ENCODE measurements at regions not wholly inside any gene's neighbourhood (a gene's known extent, or its start where the extent isn't known, plus 50 kb on each side); places are given as distances from the start of the nearest gene placed in this dataset.

DNA sequence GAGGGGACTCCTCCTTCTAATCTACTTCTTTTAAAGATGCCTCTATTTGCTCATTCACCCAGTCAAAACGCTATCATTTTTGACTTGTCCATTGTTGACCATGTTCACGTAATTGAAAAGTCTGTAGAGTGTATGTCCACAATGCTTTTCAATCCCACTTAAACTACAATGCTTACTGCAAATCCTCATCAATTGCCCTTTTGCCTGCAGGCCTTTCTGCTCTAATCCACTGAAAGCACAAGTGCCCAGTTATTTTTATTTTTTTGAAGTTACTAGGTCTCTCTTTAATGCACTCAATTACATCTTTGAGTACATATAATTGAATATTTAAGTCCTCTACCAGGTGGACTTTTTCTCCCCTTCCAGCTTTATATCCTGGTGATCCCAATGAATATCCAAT is 437.4 kb downstream of the PDGFC start:
- Histone ChIP-seq H3K4me1 (no peaks in the 10 kb centered on the region), H3K4me2 (no peak overlapping the region), H3K9me3 (no peaks in the 10 kb centered on the region), H3K4me3 (no peak overlapping the region), H3K27ac (no peak overlapping the region)
- 38% methylated on average over 2 of the region's 2 CpGs for WGBS (ENCODE audit: missing lambda C conversion rate)
- TF ChIP-seq JUN (IDR thresholded peaks at IDR 0.05) = no peak
- TF ChIP-seq POLR2A (IDR thresholded peaks at IDR 0.05; ENCODE audit: low read length) = no peak
- no peak for TF ChIP-seq NFE2L2 (conservative IDR thresholded peaks at IDR 0.05; ENCODE audit: low read length)
- TF ChIP-seq RARB (CRISPR knock-in tag; IDR thresholded peaks at IDR 0.05) = no peak
- TF ChIP-seq FOSB (CRISPR knock-in tag; IDR thresholded peaks at IDR 0.05) = no peak
- no peak for TF ChIP-seq POLR2AphosphoS2 (conservative IDR thresholded peaks at IDR 0.05; ENCODE audit: low read length)
- TF ChIP-seq, protein P1, sequence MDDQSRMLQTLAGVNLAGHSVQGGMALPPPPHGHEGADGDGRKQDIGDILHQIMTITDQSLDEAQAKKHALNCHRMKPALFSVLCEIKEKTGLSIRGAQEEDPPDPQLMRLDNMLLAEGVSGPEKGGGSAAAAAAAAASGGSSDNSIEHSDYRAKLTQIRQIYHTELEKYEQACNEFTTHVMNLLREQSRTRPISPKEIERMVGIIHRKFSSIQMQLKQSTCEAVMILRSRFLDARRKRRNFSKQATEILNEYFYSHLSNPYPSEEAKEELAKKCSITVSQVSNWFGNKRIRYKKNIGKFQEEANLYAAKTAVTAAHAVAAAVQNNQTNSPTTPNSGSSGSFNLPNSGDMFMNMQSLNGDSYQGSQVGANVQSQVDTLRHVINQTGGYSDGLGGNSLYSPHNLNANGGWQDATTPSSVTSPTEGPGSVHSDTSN (IDR thresholded peaks at IDR 0.05) = no peak
- TF ChIP-seq BHLHE40 (IDR thresholded peaks at IDR 0.05; ENCODE audit: low read depth, low read length) = no peak
- TF ChIP-seq JUNB (IDR thresholded peaks at IDR 0.05) = no peak
- no peak for TF ChIP-seq KDM1A (IDR thresholded peaks at IDR 0.05; ENCODE audit: low read depth)
- TF ChIP-seq, protein P2, sequence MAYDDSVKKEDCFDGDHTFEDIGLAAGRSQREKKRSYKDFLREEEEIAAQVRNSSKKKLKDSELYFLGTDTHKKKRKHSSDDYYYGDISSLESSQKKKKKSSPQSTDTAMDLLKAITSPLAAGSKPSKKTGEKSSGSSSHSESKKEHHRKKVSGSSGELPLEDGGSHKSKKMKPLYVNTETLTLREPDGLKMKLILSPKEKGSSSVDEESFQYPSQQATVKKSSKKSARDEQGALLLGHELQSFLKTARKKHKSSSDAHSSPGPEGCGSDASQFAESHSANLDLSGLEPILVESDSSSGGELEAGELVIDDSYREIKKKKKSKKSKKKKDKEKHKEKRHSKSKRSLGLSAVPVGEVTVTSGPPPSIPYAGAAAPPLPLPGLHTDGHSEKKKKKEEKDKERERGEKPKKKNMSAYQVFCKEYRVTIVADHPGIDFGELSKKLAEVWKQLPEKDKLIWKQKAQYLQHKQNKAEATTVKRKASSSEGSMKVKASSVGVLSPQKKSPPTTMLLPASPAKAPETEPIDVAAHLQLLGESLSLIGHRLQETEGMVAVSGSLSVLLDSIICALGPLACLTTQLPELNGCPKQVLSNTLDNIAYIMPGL (CRISPR knock-in tag; IDR thresholded peaks at IDR 0.05; ENCODE audit: borderline replicate concordance) = no peak
- TF ChIP-seq RFX5 (IDR thresholded peaks at IDR 0.05) = no peak
- TF ChIP-seq MYC (IDR thresholded peaks at IDR 0.05; ENCODE audit: borderline replicate concordance, low read length) = no peak
- TF ChIP-seq NR3C1 (IDR thresholded peaks at IDR 0.05) = no peak
- TF ChIP-seq CHD2 (IDR thresholded peaks at IDR 0.05; ENCODE audit: low read length, partially characterized antibody) = no peak
- CTCF ChIA-PET = no interaction called here
- ATAC-seq = no peak
- no peak for FAIRE-seq
- POLR2A ChIA-PET = no interaction called here
- no peak for DNase-seq (ENCODE audit: low read depth in 1 of 2, low spot score in 1 of 2)

DNA sequence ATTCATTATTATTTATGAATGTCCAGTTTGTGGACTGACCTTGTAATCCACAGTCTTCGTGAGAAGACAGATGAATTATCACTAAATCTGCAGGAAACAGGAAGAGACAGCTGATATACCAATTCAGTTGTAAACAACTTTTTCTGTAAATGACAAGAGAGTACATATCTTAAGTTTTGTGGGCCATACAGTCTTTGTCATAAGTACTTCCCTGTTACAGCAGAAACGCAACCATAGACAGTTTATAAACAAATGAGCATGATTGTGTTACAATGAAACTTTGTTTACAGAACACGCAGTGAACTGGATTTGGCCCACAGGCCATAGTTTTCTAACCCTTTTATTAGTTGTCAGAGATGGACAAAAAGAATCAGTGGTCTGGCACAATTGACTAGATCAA is 443.4 kb downstream of the PDGFC start:
- Histone ChIP-seq H3K9me3 (no peaks in the 10 kb centered on the region), H3K4me3 (no peak overlapping the region), H3K4me2 (no peak overlapping the region), H3K27ac (no peak overlapping the region), H3K4me1 (no peaks in the 10 kb centered on the region)
- POLR2A ChIA-PET = no interaction called here
- TF ChIP-seq RFX5 (IDR thresholded peaks at IDR 0.05) (no peak), EP300 (IDR thresholded peaks at IDR 0.05) (no peak), CEBPB (IDR thresholded peaks at IDR 0.05) (no peak), SMC3 (IDR thresholded peaks at IDR 0.05) (no peak), TFCP2L1 (CRISPR knock-in tag; IDR thresholded peaks at IDR 0.05) (no peak), KDM5A (IDR thresholded peaks at IDR 0.05) (no peak), NPAS2 (CRISPR knock-in tag; IDR thresholded peaks at IDR 0.05; ENCODE audit: borderline replicate concordance) (no peak), FOXS1 (CRISPR knock-in tag; IDR thresholded peaks at IDR 0.05) (no peak), POLR2A (IDR thresholded peaks at IDR 0.05; ENCODE audit: low read length) (no peak), HOXA7 (CRISPR knock-in tag; IDR thresholded peaks at IDR 0.05) (no peak), POLR2AphosphoS2 (conservative IDR thresholded peaks at IDR 0.05; ENCODE audit: low read length) (no peak)
- DNase-seq (ENCODE audit: low read depth in 1 of 2, low spot score in 1 of 2) (no peak), FAIRE-seq (no peak), ATAC-seq (no peak)
- WGBS (ENCODE audit: missing lambda C conversion rate) = 55% methylated on average over 3 of the region's 3 CpGs
- CTCF ChIA-PET = no interaction called here

DNA sequence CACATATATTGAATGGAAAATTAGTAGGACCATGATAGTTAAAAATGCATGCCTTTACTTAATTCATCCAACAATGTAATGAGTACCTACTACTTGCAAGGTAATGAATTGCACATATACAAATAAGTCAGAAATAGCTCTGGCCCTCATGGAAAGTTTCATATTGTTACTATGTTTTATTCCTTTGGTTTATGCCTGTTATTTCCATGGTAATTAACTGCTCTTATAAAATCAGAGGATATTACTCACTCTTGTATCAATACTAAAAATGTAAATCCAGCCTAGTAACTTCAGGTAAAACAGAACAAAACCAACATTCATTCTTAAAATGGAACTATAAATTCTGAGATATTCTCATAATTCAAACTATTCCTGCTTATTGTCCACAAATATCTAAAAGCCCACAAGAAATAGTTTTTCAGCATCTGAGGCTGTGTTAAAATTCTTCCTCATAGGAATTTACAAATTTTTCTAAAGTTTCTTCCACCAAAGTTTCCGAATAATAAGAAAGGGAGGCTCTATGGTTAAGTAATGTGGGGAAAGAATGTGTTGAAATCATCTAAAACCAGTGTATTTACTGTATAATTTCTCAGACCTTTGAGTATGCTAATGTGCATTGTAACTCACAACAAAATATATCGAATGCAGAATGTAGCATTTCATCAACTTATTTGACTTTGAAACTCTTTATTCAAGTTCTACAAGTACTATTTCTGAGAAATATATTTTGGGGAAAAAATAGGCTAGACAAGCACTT is 444.2 kb downstream of the PDGFC start:
- H3K27ac ChIP-seq = no peak overlapping the region
- TF ChIP-seq SMC3 (IDR thresholded peaks at IDR 0.05) = no peak
- TF ChIP-seq ZFP36 (IDR thresholded peaks at IDR 0.05; ENCODE audit: borderline replicate concordance, partially characterized antibody) = no peak
- no peak for TF ChIP-seq KDM1A (IDR thresholded peaks at IDR 0.05; ENCODE audit: low read depth)
- TF ChIP-seq JUN (IDR thresholded peaks at IDR 0.05) = no peak
- H3K4me2 ChIP-seq = no peak overlapping the region
- no peaks in the 10 kb centered on the region for H3K9me3 ChIP-seq
- ChIA-PET POLR2A (no interaction called here), CTCF (no interaction called here)
- H3K4me1 ChIP-seq = no peaks in the 10 kb centered on the region
- 52% methylated on average over 2 of the region's 2 CpGs for WGBS (ENCODE audit: missing lambda C conversion rate)
- FAIRE-seq (no peak), ATAC-seq (no peak), DNase-seq (ENCODE audit: low read depth in 1 of 2, low spot score in 1 of 2) (no peak)
- H3K4me3 ChIP-seq = no peak overlapping the region

Data from A549 (cell line).